Activated gamma-delta T cell (primary cell): ENCODE measurements at regions not wholly inside any gene's neighbourhood (a gene's known extent, or its start where the extent isn't known, plus 50 kb on each side); places are given as distances from the start of the nearest gene placed in this dataset.
"Not testable (repeated sequence)": the region's sequence is repeated elsewhere in the genome, so short reads cannot be mapped to it uniquely, and the experiment has no call there.

Experiments
- DNase-seq: peaks from one replicate; lab custom pipeline; 2025; lab: John Stamatoyannopoulos, UW

- not testable (repeated sequence) for DNase-seq
Observed at GRCh38 chr9:41839786-41840185, 289.4 kb downstream of the CNTNAP3B start.

GRCh38 chr9:41838953-41839352 lies 290.3 kb downstream of the CNTNAP3B start:
- not testable (repeated sequence) for DNase-seq

- DNase-seq = not testable (repeated sequence)
Observed at GRCh38 chr9:41838562-41838851, 290.7 kb downstream of the CNTNAP3B start.

GRCh38 chr9:41837684-41838561 lies 291.3 kb downstream of the CNTNAP3B start:
- not testable (repeated sequence) for DNase-seq

GRCh38 chr9:41833108-41833507 lies 296.1 kb downstream of the CNTNAP3B start:
- DNase-seq = not testable (repeated sequence)

- not testable (repeated sequence) for DNase-seq
Observed at GRCh38 chr9:41824723-41825122, 304.5 kb downstream of the CNTNAP3B start.

GRCh38 chr9:41802706-41803105 lies 326.5 kb downstream of the CNTNAP3B start:
- DNase-seq = not testable (repeated sequence)

GRCh38 chr9:41798684-41799083 lies 330.5 kb downstream of the CNTNAP3B start:
- not testable (repeated sequence) for DNase-seq

GRCh38 chr9:41790719-41791363 lies 338.4 kb downstream of the CNTNAP3B start:
- not testable (repeated sequence) for DNase-seq

- DNase-seq = not testable (repeated sequence)
Observed at GRCh38 chr9:41790007-41790406, 339.2 kb downstream of the CNTNAP3B start.

- DNase-seq = not testable (repeated sequence)
Observed at GRCh38 chr9:41789387-41789786, 339.8 kb downstream of the CNTNAP3B start.

GRCh38 chr9:41787951-41788350 lies 341.3 kb downstream of the CNTNAP3B start:
- DNase-seq = not testable (repeated sequence)

GRCh38 chr9:41787270-41787669 lies 342.0 kb downstream of the CNTNAP3B start:
- not testable (repeated sequence) for DNase-seq

GRCh38 chr9:41784006-41784405 lies 345.2 kb downstream of the CNTNAP3B start:
- DNase-seq = not testable (repeated sequence)

- not testable (repeated sequence) for DNase-seq
Observed at GRCh38 chr9:41783070-41783810, 346.0 kb downstream of the CNTNAP3B start.

- not testable (repeated sequence) for DNase-seq
Observed at GRCh38 chr9:41781899-41782298, 347.3 kb downstream of the CNTNAP3B start.

GRCh38 chr9:41779897-41780406 lies 349.3 kb downstream of the CNTNAP3B start:
- DNase-seq = not testable (repeated sequence)

GRCh38 chr9:41779192-41779591 lies 350.0 kb downstream of the CNTNAP3B start:
- not testable (repeated sequence) for DNase-seq

GRCh38 chr9:41778535-41779071 lies 350.6 kb downstream of the CNTNAP3B start:
- not testable (repeated sequence) for DNase-seq

GRCh38 chr9:41777536-41777935 lies 351.7 kb downstream of the CNTNAP3B start:
- not testable (repeated sequence) for DNase-seq

- DNase-seq = not testable (repeated sequence)
Observed at GRCh38 chr9:41772541-41772940, 356.7 kb downstream of the CNTNAP3B start.

GRCh38 chr9:41771693-41772092 lies 357.5 kb downstream of the CNTNAP3B start:
- not testable (repeated sequence) for DNase-seq
